ENCODE measurements at regions not wholly inside any gene's neighbourhood (a gene's known extent, or its start where the extent isn't known, plus 50 kb on each side); places are given as distances from the start of the nearest gene placed in this dataset.

GRCh38 chr9:106467113-106467864 is 395.7 kb upstream of the ZNF462 start:
- no peak for TF ChIP-seq CTCF (IDR thresholded peaks at IDR 0.05)
- TF ChIP-seq POLR2A (IDR thresholded peaks at IDR 0.05): no peak
- no peak for TF ChIP-seq POLR2AphosphoS5 (IDR thresholded peaks at IDR 0.05)
